HG03066 (cell line): ENCODE measurements at regions not wholly inside any gene's neighbourhood (a gene's known extent, or its start where the extent isn't known, plus 50 kb on each side); places are given as distances from the start of the nearest gene placed in this dataset.
"Not testable (repeated sequence)": the region's sequence is repeated elsewhere in the genome, so short reads cannot be mapped to it uniquely, and the experiment has no call there.

ENCODE experiments used
- ATAC-seq: cut with Tn5 transposase; IDR thresholded peaks from one replicate; pipeline ENCODE4 v1.9.1; 2021; ENCODE audit warnings: low read depth; ENCODE audit not compliant: unreplicated experiment

DNA sequence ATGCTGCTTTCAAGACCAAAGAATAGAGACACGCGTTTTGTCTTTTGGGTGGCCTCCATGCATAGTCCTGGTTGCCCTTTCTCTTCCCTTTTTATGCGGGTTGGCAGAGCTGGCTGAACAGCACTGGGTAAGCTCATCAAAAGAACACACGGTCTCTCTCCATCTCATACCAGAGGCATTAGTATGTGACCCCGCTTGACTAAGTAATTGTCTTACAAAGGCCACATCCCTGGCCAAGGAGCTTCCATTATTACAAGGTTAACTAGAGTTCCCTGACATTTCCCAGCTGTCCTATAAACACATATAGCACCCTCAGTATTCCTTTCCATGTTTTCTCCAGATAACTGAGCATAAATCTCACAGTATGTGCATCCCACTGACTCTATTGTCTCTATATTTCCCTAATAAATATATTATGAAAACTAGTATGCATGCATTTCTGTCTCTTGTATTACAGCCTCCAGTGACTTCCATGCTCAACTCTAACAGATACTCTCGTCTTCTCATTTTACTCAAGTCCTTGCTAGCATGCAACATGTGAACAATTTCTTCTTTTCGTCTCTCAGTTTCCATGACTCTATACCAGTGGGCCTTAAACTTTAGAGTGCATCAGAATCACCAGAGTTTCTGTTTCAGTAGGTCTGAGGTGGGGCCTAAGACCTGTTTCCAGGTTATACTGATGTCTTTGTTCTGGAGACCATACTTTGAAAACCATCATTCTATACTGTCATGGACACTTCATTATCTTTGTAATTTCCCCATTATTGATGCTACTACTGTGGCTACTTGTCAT is 247.7 kb upstream of the ARSJ start:
- ATAC-seq, result peak; percentile 99

DNA sequence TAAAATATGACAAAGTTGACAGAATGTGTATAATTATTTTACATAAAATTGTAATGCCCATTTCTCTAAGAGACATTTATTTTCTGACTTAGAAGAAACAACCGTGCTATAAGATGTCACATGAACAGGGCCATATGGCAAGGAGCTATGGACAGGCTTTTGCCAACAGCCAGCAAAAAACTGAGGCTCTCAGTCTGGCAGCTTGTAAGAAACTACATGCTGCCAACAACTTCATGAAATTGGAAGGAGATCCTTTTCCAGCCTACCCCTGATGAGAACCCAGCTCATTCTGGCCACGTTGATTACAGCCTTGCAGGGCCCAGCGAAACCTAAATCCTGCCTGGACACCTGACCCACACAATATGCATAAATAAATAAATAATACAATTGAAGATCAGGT is 250.3 kb upstream of the ARSJ start:
- ATAC-seq, result no peak

GRCh38 chr4:114236171-114236769 is 256.8 kb upstream of the ARSJ start:
- ATAC-seq, result no peak

- ATAC-seq, result no peak
Measured at GRCh38 chr4:114237997-114238396, 258.6 kb upstream of the ARSJ start.

- no peak for ATAC-seq
Measured at GRCh38 chr4:114249561-114249960, 270.1 kb upstream of the ARSJ start.

DNA sequence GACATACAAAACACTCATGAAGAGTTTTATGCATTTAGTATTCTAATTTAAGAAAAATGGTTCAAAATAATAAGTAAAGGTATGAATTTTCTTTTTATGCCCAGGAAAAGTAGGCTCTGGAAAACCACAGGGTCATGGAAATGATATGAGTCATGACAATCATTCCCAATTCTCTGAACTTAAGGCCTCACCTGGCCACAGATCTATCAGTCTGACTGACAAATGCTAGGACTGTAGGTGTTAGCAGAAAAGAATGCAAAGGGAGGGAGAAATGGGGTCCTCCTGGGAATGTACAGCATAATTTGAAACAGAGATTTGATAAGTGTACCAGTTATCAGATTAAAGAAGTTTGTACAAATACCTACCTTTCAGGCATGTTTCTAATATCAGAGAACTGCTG is 270.5 kb upstream of the ARSJ start:
- no peak for ATAC-seq

DNA sequence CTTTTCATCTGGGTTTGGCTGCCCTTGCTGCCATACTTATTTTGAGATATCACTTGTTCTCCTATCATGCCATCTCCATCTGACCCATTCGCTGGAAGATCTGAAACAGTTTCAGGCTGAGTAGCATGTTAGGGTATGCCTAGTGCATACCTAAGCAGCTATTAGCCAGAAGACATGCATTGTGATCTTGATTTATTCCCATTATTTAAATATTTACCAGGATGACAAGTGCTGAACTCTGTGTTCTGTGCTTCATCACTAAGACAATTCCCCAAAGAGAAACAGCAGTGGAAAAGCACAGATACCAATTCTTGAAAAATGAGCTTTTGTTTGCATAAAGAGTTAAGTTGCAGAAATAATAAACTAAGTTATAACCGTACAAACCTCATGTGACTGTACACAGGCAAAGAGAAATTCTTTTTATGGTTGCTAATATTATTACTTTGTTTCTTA is 271.0 kb upstream of the ARSJ start:
- ATAC-seq, result no peak

GRCh38 chr4:114251020-114251419 is 271.6 kb upstream of the ARSJ start:
- ATAC-seq, result no peak

DNA sequence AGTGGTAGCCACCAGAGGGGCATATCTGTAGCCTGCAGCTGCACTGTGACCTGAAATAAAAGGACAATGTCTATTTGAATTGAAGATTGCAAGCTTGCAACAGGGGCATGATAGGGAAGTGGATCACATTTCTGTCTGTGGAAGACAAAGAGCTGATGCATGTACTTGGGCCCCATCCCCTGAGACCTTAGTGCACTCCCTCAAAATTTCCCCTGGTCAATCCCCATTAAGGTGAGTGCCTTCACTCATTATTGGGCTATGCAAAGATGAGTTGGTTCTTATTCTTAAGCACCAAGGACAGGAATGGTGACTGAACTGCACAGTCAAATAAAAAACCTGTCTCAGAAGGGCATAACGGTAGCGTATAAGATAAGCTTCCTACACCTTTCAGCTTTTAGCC is 273.1 kb upstream of the ARSJ start:
- ATAC-seq, result no peak

- no peak for ATAC-seq
Measured at GRCh38 chr4:114257501-114257900, 278.1 kb upstream of the ARSJ start.

DNA sequence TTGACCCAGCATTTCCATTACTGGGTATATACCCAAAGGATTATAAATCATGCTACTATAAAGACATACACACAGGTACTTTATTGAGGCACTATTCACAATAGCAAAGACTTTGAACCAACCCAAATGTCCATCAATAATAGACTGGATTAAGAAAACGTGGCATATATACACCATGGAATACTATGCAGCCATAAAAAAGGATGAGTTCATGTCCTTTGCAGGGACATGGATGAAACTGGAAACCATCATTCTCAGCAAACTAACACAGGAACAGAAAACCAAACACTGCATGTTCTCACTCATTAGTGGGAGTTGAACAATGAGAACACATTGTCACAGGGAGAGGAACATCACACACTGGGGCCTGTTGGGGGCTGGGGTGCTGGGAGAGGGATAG is 283.0 kb upstream of the ARSJ start:
- ATAC-seq, result not testable (repeated sequence)

DNA sequence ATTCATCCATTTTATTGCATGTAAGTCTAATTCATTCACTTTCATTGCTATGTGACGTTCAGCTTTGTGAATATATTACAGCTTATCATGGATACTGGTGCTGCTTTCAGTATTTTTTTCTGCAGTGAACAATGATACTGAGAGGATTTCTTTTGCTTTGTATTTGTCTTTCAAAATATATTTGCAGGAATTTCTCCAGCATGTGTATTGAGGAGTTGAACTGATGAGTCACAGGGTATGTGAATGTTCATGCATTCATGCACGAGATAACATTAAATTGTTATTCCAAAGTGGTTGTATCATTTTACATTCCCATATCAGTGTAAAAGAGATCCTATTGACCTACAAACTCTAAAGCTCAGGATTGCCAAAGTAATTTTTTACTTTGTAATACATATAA is 283.8 kb upstream of the ARSJ start:
- ATAC-seq, result no peak

DNA sequence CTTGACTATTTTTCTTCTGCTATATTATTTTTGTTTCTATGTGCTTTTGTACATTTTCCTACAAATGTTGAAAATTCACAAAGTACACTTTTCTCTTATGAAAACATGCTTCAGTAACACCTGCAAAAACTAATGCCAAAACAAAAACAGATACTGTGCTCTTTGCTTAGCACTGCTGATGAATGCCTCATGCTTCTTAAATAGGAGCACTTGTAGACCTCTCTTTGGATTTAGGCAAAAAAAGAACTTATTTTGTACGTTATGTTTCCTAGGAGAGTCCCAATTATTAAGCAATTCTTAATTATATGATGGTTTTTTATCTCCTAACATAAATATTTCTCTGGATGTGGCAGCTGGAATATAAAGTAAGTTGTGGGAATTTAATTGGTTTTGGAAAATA is 285.0 kb upstream of the ARSJ start:
- ATAC-seq, result no peak

- no peak for ATAC-seq
Measured at GRCh38 chr4:114264877-114265291, 285.4 kb upstream of the ARSJ start.

DNA sequence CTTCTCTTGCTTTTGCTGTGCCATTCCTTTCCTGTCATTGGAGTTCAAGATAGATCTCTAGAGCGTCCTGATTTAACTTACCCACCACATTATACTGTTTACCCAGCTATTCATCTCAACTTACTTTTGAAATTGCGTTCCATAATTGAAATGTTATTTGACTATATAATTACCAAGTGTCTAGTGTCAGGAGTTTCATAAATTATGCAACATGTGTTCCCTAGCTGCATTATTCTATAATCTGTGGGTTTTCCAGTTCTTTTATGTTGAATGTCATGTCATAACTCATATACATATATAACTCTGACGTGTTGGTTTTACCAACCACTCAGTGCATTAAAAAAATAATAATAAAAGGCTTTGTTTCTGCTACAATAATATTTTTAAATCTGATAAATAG is 285.9 kb upstream of the ARSJ start:
- no peak for ATAC-seq

DNA sequence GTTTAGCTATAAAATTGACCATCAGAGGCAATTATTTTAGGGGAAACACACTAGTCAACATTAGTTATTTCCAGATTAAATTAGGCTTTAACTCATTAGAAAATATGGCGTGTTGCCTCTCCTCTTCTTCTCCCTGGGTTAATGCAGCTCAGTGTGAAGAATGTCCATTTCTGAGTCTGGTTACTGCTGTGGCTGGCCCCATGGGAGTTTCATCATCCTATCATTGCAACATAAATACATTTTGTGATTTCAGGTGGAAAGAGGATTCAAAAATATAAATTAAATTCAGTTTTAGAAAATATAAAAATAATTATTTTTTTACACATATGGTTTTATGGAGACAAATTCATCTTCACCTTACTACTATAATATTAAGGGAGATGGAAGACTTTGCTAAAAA is 288.5 kb upstream of the ARSJ start:
- ATAC-seq, result no peak

- no peak for ATAC-seq
Measured at GRCh38 chr4:114271031-114271430, 291.6 kb upstream of the ARSJ start.

DNA sequence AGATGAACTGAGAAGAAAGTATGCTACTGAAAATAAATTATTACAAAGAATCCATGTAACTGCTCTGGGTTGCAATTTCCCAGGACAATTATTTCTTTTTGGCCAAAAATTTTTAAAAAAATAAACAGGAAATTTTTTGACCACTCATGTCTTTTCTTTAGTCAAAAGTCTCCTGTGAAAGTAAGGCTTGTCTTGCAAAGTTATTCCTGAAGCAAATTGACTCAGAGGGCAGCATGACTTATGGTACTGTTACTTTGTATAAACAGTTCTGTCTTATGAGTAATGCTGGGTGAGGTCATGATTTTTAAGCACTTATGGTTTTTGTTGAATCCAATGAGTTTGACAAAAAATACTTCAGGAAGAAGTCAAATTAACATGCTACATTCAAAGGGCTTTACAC is 292.8 kb upstream of the ARSJ start:
- ATAC-seq, result no peak

- no peak for ATAC-seq
Measured at GRCh38 chr4:114273238-114273637, 293.8 kb upstream of the ARSJ start.

DNA sequence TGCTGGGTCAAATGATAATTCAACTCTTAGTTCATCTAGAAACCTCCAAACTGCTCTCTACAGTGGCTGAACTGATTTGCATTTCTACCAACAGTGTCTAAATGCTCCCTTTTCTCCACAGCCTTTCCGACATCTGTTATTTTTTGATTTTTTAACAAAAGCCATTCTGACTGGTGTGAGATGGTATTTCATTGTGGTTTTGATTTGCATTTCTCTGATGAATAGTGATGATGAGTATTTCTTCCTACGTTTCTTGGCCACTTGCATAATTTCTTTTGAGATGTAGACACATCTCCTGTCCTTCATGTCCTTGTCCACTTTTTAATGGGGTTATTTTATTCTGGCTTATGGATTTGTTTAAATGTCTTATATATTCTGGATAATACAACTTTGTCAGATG is 298.2 kb upstream of the ARSJ start:
- no peak for ATAC-seq

DNA sequence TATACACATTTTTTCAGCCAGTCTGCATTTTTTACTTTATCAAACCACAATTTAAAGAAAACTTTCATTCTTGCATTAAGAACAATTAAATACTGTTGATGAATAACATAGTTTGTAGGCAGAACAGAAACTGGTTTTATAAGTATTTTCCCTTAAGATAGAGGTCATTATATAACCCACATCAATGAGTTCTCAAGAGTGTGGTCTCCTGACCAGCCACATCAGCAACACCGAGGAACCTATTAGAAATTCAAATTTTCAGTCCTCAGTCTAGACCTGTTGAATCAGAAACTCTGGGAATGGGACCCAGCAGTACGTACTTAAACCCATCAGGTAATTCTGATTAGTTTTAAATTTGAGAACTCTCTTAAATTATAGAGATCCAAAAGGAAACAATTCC is 299.6 kb upstream of the ARSJ start:
- no peak for ATAC-seq

GRCh38 chr4:114279711-114280110 is 300.3 kb upstream of the ARSJ start:
- ATAC-seq, result no peak
